HG02588 (cell line): ENCODE measurements at regions not wholly inside any gene's neighbourhood (a gene's known extent, or its start where the extent isn't known, plus 50 kb on each side); places are given as distances from the start of the nearest gene placed in this dataset.

ENCODE experiments used
- ATAC-seq: cut with Tn5 transposase; IDR thresholded peaks from one replicate; pipeline ENCODE4 v1.9.1; 2021; ENCODE audit warnings: mild to moderate bottlenecking, moderate library complexity; ENCODE audit not compliant: unreplicated experiment

DNA sequence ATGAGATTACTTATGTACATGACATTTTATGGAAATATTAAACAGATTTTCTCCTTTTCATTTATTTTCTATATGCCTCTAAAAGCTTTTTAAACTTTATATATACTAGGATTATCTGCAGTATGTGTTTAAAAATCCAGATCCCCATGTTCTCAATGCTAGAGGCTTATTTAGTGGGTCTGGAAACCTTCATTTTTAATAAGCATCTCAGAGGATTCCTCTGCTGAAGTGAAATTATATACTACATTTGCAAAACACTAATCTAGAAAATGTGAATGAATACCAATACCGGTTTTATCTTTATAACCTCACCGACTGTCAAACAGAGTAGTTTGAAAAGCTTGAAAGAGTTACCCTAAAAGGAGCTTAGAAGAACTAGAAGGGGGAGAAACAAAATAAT is 863.8 kb upstream of the ZWINT start:
- ATAC-seq = no peak

DNA sequence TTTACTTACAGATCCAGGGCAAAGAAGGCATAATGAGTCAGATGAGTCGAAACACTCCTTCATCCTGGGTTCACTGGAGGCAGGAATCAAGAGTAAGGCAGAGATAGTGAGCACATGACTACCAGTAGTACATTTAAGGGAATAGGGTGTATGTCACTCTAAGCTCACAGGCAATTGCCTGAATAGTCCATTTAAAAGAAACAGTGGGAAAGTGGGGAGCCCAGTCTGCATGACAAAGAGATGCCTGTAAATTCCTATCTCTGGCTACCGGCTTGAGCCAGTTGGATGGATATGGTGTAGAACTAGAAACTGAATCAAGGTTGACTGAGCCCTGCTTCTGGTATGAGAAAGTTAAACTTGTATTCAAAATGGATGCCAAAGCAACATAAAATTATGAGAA is 861.5 kb upstream of the ZWINT start:
- ATAC-seq = no peak

DNA sequence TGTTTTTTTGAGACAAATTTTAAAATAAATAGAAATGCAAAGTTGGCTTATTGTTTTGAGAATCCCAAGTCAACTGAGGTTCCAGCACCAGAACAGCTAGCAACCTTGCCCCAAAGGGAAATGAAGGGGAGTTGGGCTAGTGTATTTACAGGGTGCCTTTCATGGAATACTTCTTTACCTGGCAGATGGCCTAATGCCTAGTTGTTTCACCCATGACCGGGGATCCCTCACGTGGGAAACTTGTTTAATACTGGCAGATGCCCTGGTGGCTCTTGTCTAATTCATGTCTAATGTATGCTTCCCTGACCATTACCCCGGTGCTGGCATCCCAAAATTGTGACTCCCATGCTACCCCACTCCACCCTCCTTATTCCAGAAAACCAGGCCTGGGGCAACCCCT is 861.1 kb upstream of the ZWINT start:
- no peak for ATAC-seq

DNA sequence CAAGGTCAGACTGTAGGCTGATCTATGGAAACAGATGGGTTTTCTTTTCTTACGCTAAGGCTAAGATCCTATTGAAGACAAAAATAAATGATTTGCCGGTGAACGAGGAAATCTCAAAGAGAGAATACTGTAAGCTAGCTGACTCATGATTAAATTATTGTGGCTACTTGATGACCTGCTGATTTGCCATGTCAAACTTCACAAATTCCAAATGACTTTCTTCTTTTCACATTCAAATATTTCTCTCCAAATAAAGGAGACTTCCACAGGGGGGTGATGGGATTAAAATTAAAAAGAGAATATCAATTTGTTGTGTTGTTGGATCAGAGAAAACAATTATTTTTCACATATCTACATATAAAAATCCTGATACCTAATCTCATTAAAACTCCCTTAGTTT is 860.6 kb upstream of the ZWINT start:
- ATAC-seq = no peak

DNA sequence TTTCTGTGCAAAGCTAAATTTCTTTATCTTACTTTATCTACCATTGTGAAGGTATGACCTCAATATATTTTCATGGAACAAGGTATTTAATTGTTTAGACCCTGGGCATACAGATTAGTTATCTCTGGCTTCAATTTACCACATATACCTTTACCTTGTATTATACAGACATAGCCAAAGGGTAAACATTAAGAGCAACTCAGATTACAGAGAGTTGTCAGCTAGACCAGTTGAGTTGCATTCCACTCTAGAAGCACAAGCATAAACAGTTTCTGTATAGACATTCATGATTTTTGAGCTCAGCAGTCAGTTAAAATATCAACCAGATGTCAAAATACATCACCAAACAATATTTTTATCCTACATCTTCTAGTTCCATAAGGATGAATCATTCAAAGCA is 857.3 kb upstream of the ZWINT start:
- no peak for ATAC-seq

DNA sequence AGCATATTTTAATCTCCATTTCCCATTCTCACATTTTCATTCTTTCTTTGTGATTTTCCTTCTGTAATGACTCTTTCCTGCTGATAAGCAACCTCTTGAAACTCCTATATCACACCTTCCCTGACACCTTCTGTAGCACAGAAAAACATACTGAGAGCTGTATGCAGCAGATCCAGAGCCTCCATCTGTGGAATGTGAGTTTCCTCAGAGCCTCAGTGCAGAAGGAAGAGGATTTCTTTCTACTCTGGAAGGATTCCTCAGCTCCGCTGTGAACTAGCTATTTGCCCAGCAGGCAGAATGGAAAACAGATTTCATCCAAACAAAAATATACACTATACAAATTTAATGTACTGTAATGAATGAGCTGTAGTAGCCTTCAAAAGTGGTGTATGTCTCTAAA is 841.3 kb upstream of the ZWINT start:
- no peak for ATAC-seq

DNA sequence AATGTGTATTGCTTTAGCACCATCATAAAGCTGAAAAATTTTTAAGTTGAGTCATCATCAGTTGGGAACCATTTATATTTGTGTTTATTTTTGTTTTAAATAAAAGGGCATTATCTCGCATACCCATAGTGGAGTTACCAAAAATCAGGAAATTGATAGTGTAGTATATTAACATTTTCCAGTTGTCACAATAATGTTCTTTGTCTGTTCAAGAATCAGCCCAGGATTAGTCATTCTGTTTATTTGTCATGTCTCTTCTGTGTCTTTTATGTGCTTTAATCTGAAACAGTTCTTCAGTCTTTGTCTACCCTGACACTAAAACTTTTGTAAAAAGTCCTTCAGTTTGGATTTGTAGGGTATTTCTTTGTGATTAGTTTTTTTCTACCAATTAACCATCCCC is 827.8 kb upstream of the ZWINT start:
- no peak for ATAC-seq

DNA sequence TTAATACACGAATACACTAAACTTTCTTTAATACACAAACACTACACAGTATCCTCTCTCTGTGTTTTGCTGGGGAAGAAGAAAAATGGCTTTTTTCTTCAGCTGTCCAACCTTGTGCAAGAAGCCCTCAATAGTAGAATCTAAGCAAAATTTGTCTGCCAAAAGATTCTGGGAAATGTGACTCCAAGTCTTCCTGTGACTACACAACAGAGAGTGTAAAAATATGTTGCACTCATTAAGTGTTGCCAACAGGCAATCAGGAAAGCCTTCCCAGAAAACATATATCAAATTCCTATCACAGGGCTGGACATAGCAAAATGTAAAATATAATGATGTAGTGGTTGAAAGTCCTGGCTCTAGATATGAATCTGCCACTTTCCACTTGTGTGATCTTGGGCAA is 825.1 kb upstream of the ZWINT start:
- no peak for ATAC-seq

DNA sequence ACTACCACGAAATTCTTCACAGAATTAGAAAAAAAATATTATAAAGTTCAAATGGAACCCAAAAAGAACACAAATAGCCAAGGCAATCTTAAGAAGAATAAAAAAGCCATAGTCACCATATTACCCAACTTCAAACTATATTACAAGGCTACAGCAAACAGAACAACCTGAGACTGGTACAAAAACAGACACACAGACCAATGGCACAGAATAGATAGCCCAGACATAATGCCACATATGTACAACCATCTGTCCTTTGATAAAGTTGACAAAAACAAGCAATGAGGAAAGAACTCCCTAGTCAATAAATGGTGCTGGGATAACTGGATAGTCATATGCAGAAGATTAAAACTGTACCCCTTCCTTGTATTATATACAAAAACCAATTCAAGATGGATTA is 808.5 kb upstream of the ZWINT start:
- no peak for ATAC-seq

DNA sequence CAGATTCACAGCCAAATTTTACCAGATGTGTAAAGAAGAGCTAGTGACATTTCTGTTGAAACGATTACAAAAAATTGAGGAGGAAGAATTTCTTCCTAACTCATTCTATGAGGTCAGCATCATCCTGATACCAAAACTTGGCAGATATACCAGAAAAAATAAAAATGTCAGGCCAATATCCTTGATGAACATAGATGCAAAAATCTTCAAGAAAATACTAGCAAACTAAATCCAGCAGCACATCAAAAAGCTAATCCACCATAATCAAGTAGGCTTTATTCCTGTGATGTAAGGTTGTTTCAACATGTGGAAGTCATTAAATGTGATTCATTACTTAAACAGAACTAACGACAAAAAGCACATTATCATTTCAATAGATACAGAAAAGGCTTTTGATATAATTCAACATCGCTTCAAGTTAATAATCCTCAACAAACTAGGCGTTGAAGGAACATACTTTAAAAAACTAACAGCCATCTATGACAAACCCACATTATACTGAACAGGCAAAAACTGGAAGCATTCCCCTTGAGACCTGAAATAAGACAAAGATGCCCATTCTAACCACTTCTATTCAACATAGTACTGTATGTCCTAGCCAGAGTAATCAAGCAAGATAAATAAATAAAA is 807.7 kb upstream of the ZWINT start:
- no peak for ATAC-seq

DNA sequence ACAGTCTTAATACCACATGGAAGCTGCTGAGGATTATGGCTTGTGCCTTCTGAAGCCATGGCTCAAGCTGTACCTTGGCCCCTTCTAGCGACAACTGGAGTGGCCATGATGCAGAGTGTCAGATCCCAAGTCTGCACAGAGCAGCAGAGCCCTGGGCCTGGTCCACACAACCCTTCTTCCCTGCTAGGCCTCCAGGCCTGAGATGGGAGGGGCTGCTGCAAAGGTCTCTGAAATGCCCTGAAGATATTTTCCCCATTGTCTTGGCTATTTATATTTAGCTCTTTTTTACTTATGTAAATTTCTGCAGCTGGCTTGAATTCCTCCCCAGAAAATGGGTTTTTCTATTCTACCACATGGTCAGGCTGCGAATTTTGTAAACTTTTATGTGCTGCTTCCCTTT is 804.6 kb upstream of the ZWINT start:
- no peak for ATAC-seq

DNA sequence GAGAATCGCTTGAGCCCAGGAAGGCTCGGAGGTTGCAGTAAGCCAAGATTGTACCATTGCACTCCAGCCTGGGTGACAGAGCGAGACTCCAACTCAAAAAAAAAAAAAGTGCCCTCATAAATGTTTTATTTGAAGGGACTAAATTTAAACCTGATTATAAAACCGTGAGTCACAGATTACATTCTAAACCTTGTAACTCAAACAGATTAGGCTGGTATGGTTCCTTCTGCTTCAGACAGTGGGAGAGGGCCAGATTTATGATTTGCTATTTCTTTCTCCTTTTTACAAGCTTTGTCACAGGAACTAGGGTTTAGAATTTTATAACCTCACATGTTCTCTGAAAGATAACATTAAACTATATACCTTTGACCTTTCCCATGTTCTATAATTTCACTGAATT is 801.2 kb upstream of the ZWINT start:
- ATAC-seq = no peak

DNA sequence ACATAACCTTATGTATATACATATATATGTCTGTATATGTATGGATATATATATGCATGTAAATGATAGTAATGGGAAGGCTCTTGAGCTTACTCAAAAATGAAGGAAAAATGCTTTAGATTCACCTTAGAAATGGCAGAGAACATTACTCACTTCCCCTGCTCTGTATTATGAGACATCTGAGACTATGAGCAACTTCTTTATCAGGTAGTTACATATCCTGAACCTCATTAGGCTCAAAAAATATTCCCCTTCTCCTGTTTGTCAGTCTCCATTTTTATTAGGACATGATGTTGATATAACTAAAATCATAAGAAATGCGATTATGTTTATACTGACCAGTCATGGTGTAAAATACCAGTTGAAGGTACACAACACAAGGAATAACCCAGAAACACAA is 800.1 kb upstream of the ZWINT start:
- no peak for ATAC-seq

DNA sequence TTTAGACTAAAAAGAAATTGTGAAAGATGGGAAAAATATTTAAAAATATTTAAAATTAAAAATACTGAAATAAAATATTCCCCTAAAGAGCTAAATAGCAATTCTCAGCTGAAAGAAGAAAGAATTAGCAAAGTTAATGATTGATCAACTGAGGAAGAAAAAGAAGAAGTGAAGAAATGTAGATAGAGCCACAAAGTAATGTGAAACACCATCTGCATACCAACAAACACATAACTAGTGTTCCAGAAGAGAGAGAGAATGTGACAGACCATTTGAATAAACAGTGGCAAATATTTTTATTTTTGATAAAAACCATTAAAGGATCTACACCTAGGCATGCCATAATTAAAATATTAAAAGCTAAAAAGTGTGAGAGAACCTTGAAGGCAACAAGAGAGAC is 784.5 kb upstream of the ZWINT start:
- peak; percentile 78 for ATAC-seq

DNA sequence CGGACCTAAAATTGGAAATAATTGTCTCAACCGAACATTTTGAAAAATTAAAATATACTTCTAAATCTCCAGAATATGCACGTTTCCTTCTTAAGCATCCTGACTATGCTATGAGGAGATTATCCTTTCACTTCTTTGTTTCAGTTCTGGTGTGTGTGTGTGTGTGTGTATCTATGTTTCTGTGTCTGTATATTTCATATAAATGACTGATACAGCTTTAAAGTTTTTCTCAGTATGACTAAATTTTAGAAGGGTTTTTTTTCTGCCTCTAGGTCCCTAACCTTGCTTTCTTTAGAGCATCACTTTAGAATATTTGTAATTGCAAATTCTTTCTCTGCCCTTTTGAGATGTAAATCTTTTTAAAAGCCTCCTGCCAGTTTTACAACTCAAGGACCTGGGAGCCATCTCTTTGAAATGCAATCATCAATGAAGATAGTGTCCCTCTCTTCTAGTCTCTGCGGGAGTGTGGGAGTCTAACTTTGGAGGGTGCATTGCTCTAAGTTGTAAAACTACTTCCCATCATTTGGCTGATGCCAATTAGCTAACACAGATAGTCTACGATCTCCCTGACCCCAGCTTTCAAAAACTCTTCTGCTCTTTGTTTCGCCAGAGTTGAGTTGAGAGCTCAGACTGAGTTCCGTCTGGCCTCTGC is 782.0 kb upstream of the ZWINT start:
- ATAC-seq = no peak

DNA sequence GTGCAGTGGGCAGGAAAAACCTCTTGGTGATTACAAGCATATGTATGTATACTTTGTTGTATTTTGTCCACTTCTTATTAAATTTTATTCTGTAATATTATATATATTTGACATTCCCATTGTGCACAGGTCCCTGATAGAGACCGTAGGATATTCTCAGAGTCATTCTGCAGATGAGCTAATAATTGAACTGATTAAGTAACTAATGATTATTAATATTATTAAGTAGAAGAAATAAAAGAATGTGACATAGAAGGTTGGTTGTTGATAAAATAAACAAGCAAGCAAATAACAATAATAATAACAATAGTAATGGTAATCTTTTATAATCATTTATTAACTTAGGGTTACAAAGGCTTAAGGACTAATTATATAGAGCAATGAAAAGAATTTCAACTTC is 780.6 kb upstream of the ZWINT start:
- no peak for ATAC-seq

DNA sequence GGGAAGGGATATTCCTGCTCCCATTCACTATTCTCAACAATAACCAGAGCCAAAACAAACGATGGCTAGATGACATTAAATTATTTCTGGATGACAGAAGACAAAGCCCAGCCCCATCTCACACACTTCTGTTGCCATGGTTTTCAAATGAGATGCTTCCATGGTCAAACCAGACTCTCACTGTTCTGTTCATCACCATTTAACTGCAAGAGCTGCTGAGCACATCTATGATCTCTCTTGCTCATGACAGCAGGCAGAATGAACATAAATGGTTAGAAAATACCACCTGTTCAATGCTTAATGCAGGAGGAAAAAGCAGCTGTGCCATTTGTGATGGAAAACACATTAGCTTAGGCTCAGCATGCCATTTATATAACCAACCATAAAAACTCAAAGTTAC is 758.6 kb upstream of the ZWINT start:
- ATAC-seq = no peak

DNA sequence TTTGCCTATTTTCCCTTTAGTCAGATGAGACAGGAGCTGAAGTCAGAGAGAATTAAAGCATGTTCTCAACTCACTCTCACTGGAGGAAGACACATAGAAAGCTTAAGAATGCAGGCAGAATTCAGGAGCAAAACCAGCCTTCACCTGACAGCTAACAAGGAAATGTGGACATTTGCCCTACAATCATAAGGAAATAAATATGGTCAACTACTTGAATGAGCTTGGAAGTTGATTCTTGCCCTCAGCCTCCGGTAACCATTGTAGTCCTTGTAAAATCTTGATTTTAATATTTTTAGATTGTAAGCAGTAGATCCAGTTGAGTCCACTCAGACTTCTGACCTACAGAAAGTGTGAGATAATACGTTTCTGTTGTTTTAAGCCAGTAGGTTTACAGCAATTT is 752.5 kb upstream of the ZWINT start:
- no peak for ATAC-seq

DNA sequence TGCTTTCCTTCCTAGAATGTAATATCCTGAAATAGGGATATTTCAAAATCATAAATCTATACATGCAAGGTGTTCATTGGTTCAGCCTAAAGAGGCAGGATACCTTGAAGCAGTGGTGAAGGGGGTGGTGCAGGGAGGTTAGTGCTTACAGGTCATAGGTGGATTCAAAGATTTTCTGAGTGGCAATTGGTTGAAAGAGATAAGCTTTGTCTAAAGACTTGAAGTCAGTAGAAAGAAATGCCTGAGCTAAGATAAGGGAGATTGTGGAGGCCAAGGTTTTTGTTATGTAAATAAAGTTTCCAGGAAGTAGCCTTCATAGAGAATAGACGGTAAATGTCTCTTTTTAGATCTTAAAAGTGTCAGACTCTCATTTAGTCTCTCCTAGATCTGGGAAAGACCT is 741.2 kb upstream of the ZWINT start:
- ATAC-seq = no peak

DNA sequence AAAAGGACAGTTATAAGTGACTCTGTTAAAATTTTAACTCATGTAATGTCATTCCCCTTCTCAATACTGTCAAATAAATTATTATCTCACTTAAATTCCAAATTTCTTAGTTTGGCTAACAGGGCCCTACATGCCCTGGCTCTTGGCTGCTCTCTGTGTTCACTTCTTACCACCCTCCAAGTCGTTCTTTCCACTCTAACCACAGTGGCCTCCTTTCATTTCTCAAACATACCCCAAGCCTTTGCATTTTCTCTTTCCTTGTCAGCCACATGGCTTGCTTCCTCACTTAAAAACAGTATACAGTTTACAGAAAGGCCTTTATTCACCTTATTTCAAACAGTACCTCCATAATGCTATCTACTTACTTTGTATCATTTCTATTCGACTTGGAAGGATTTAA is 737.1 kb upstream of the ZWINT start:
- no peak for ATAC-seq

DNA sequence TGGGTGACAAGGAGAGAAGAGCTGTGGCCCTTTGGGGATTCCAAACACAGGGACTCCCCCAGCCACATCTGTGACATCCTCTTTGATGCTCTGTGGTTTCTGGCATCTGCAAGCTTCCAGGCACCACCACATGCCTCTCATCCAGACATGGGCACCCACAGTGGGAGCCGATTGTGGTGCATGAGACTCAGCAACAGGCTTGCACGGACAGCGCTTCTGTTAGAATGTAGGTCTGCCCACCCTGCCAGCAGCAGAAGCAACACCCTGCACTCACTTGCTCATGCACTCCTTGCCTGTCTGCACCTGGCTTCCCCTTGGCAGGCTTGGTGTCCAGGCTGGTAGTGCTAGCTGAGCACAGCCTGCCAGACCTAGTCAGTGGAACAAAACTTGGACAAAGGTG is 735.0 kb upstream of the ZWINT start:
- no peak for ATAC-seq

DNA sequence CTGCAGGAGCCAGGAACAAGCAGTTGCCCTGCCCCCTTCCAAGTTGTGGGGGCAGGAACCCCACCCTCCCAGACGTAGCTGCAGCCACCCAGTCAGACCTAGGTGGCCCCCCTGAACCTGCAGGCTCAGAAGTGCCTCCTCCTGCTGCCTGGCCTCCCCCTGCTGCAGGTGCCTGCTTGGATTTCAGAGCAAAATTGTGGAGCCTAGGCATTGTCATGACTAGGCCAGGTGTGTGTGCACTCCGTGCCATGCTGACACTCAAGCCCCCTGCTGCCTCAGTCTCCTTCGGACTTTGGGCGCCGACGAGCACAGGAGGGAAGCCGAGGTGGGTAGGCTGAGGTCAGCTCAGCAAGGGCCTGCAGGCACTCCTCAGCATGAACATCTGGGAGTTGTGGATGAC is 733.9 kb upstream of the ZWINT start:
- no peak for ATAC-seq

DNA sequence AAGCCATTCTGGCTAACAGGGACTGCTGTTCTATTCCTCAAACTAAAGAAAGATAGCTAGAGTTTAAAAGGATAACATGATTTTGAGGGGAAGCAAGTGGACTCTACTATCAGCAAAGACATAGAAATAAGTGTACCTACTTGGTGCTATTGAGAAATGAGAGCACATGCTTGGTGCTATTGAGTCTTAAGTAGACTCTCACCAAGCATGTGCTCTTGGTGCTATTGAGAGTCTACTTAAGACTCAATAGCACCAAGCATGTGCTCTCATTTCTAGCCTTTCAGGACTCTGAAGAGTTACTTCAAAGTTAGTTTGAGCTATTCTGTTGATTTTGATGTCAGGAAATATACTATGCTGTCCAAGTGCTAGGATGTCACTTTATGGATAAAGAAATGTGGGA is 733.0 kb upstream of the ZWINT start:
- no peak for ATAC-seq
